ENCODE measurements at regions not wholly inside any gene's neighbourhood (a gene's known extent, or its start where the extent isn't known, plus 50 kb on each side); places are given as distances from the start of the nearest gene placed in this dataset.

DNA sequence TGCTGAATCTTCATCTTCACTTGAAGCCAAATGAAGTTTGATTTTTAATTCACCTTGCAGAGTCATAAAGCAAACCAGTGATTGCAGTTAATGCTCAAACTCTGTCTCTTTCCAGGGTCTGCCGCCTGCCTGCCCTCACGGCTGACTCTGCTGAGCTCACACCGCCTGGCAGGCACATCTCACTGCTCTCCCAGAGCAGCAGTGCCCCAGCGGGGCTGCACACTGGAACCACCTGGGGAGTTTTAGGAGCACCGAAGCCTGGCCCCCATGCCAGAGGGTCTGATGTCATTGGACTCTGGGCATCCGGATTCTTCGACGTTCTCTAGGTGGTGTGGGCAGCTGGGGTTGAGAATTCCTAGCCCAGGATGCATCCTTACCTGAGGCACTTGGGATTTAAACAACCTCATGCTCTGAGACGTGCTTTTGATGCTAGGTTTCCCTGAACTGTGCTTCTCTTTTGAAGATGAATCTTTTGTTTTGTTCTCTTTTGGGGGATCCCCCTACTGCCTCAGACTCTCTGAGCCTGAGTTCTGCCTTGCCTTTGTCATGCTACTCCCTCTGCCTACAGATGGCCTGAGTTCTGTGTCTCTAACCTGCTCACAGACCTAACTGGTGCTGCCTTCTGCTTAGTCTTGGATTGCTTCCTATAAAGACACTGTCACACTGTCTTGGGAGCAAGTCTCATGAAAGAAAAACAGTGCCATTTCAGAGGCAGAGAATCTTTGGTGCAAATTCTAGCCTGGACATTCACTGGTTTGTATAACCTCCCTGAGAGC, 438.1 kb upstream of the CCL2 start:
- TF ChIP-seq, protein P1, sequence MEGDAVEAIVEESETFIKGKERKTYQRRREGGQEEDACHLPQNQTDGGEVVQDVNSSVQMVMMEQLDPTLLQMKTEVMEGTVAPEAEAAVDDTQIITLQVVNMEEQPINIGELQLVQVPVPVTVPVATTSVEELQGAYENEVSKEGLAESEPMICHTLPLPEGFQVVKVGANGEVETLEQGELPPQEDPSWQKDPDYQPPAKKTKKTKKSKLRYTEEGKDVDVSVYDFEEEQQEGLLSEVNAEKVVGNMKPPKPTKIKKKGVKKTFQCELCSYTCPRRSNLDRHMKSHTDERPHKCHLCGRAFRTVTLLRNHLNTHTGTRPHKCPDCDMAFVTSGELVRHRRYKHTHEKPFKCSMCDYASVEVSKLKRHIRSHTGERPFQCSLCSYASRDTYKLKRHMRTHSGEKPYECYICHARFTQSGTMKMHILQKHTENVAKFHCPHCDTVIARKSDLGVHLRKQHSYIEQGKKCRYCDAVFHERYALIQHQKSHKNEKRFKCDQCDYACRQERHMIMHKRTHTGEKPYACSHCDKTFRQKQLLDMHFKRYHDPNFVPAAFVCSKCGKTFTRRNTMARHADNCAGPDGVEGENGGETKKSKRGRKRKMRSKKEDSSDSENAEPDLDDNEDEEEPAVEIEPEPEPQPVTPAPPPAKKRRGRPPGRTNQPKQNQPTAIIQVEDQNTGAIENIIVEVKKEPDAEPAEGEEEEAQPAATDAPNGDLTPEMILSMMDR (IDR thresholded peaks at IDR 0.05) = no peak
- no peak for TF ChIP-seq EZH2 (IDR thresholded peaks at IDR 0.05; ENCODE audit: borderline replicate concordance, insufficient read depth, low read depth, low read length, poor library complexity, severe bottlenecking)
